ENCODE measurements at regions not wholly inside any gene's neighbourhood (a gene's known extent, or its start where the extent isn't known, plus 50 kb on each side); places are given as distances from the start of the nearest gene placed in this dataset.

DNA sequence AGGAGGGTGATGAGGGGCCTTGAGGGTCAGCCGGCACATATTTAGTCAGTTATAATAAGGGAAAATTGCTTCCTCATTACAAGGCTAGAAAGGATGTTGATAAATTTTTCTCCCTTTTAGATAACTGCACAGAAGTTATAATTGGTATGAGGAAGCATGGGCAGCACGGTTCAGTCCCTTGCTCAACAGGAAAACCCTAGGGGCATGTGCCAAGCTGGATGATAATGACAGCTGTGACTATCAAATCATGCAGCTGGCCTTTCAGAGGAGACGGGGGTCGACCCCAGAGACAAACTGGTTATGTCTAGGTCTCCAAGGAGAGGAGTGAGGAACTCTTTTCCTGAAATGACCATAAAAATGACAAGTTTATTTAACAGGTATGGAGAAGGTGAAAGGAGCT is 448.1 kb upstream of the VRK2 start:
- TF ChIP-seq, protein P1, sequence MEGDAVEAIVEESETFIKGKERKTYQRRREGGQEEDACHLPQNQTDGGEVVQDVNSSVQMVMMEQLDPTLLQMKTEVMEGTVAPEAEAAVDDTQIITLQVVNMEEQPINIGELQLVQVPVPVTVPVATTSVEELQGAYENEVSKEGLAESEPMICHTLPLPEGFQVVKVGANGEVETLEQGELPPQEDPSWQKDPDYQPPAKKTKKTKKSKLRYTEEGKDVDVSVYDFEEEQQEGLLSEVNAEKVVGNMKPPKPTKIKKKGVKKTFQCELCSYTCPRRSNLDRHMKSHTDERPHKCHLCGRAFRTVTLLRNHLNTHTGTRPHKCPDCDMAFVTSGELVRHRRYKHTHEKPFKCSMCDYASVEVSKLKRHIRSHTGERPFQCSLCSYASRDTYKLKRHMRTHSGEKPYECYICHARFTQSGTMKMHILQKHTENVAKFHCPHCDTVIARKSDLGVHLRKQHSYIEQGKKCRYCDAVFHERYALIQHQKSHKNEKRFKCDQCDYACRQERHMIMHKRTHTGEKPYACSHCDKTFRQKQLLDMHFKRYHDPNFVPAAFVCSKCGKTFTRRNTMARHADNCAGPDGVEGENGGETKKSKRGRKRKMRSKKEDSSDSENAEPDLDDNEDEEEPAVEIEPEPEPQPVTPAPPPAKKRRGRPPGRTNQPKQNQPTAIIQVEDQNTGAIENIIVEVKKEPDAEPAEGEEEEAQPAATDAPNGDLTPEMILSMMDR (IDR thresholded peaks at IDR 0.05; ENCODE audit: poor library complexity), result no peak
- TF ChIP-seq EZH2phosphoT487 (IDR thresholded peaks at IDR 0.05; ENCODE audit: low read depth, severe bottlenecking, unreplicated experiment), result no peak

Data from hepatocyte (in vitro differentiated cells).